ENCODE measurements at regions not wholly inside any gene's neighbourhood (a gene's known extent, or its start where the extent isn't known, plus 50 kb on each side); places are given as distances from the start of the nearest gene placed in this dataset.

DNA sequence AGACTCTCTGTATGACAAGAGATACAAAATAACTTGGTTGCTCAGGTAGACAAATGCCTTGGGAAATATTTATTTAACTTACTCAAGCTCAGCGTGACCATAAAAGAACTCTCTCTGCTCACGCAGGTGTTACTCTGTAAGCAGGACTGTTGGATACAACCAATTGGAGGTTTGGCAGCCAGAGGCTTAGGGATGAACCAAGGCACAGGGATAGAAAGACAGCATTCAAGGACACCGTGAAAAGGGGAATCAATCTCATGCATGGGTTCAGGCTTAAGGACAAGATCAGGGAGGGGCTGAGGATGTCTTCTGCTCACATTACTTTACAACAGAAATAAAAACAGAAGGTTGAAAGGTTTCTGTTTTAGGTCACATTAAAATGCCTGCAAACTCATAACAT is 389.0 kb upstream of the BRINP1 start (continued):
- TF ChIP-seq CEBPB (IDR thresholded peaks at IDR 0.05) (no peak), SMC3 (IDR thresholded peaks at IDR 0.05) (no peak), RCOR1 (IDR thresholded peaks at IDR 0.05; ENCODE audit: low read depth, low read length) (no peak), HDAC2 (IDR thresholded peaks at IDR 0.05) (no peak), CBX8 (IDR thresholded peaks at IDR 0.05) (no peak), ZSCAN20 (CRISPR knock-in tag; IDR thresholded peaks at IDR 0.05) (no peak)

GRCh38 chr9:119739476-119739875 is 370.2 kb upstream of the BRINP1 start:
- ChIA-PET CTCF (no interaction called here), POLR2A (no interaction called here)
- no peak for TF ChIP-seq HOXA7 (CRISPR knock-in tag; IDR thresholded peaks at IDR 0.05)
- no peak for TF ChIP-seq HOXB5 (CRISPR knock-in tag; IDR thresholded peaks at IDR 0.05)
- no peak for TF ChIP-seq TP53 (CRISPR knock-in tag; IDR thresholded peaks at IDR 0.05)
- TF ChIP-seq CEBPB (IDR thresholded peaks at IDR 0.05), result no peak
- TF ChIP-seq HEYL (CRISPR knock-in tag; IDR thresholded peaks at IDR 0.05), result no peak
- TF ChIP-seq GATA3 (IDR thresholded peaks at IDR 0.05; ENCODE audit: borderline replicate concordance), result no peak
- TF ChIP-seq HMGXB4 (CRISPR knock-in tag; IDR thresholded peaks at IDR 0.05; ENCODE audit: borderline replicate concordance), result no peak
- no peak for TF ChIP-seq KDM1A (IDR thresholded peaks at IDR 0.05; ENCODE audit: low read depth)
- TF ChIP-seq, protein P1, sequence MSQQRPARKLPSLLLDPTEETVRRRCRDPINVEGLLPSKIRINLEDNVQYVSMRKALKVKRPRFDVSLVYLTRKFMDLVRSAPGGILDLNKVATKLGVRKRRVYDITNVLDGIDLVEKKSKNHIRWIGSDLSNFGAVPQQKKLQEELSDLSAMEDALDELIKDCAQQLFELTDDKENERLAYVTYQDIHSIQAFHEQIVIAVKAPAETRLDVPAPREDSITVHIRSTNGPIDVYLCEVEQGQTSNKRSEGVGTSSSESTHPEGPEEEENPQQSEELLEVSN (IDR thresholded peaks at IDR 0.05; ENCODE audit: borderline replicate concordance, low read depth), result no peak
- TF ChIP-seq ESRRA (IDR thresholded peaks at IDR 0.05; ENCODE audit: borderline replicate concordance, low read length), result no peak
- no peak for TF ChIP-seq RAD21 (conservative IDR thresholded peaks at IDR 0.05 in 1 of 2, IDR thresholded peaks at IDR 0.05 in 1 of 2)
- no peak for TF ChIP-seq NFE2L2 (conservative IDR thresholded peaks at IDR 0.05; ENCODE audit: low read length)
- no peak for TF ChIP-seq MYC (IDR thresholded peaks at IDR 0.05; ENCODE audit: borderline replicate concordance, low read length)
- TF ChIP-seq BHLHE40 (IDR thresholded peaks at IDR 0.05; ENCODE audit: low read depth, low read length), result no peak
- no peak for TF ChIP-seq ZC3H11A (IDR thresholded peaks at IDR 0.05)
- no peak for TF ChIP-seq NPAS2 (CRISPR knock-in tag; IDR thresholded peaks at IDR 0.05; ENCODE audit: borderline replicate concordance)
- no peak for TF ChIP-seq CHD4 (IDR thresholded peaks at IDR 0.05; ENCODE audit: borderline replicate concordance)
- TF ChIP-seq MAZ (IDR thresholded peaks at IDR 0.05; ENCODE audit: borderline replicate concordance, low read depth, low read length), result no peak

DNA sequence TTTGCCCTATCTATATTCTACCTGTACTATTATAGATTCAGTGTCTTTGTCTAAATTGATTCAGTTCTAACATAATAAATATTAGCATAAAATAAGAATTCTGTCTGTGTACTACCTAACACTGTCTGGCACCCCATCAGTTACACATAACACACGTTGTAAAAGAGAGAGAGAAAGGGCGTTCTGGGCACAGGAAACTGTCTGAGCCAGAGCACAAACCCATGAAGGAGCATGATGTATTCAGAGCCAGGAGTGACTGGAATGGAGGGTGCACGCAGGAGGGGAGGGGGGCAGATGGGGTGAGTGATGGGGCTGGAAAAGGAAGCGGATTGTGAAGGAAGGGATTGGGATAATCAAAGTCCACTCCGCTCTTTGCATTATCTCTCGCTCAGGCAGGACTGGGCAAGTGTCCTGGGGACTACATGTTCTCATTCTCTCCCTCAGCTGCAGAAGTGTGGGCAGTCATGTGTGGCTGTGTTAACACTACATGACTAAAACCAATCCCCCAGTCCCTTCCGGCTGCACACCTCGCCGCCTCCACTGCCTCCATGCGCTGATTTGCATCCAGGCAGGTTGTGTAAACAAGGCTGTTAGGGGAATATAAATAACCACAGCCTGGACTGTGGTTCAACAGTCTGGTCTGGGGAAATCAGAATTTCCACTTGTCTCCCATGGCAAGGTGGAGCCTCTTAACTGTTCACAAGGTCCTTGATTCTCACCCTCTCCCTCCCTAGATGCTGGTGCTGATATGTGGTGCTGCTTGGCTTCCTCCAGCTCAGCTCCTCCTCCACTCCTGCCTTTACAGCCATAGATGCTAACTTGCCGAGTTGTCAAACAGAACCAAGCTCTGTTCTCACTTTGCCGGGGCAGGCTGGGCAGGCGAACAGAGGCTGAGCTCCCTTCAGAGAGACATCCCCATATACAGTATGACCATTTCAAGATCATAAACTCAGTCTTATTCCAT is 367.5 kb upstream of the BRINP1 start:
- Histone ChIP-seq H3K4me1 (no peaks in the 10 kb centered on the region), H3K4me3 (no peak overlapping the region), H3K9me3 (no peaks in the 10 kb centered on the region), H3K27ac (no peak overlapping the region), H3K4me2 (no peak overlapping the region)
- FAIRE-seq, result no peak
- no peak for TF ChIP-seq KDM5A (IDR thresholded peaks at IDR 0.05)
- TF ChIP-seq, protein P2, sequence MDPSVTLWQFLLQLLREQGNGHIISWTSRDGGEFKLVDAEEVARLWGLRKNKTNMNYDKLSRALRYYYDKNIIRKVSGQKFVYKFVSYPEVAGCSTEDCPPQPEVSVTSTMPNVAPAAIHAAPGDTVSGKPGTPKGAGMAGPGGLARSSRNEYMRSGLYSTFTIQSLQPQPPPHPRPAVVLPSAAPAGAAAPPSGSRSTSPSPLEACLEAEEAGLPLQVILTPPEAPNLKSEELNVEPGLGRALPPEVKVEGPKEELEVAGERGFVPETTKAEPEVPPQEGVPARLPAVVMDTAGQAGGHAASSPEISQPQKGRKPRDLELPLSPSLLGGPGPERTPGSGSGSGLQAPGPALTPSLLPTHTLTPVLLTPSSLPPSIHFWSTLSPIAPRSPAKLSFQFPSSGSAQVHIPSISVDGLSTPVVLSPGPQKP (IDR thresholded peaks at IDR 0.05; ENCODE audit: low read depth, low read length), result no peak
- no peak for TF ChIP-seq FOXS1 (CRISPR knock-in tag; IDR thresholded peaks at IDR 0.05)
- TF ChIP-seq MAZ (IDR thresholded peaks at IDR 0.05; ENCODE audit: borderline replicate concordance, low read depth, low read length), result no peak
- no peak for TF ChIP-seq CHD2 (IDR thresholded peaks at IDR 0.05; ENCODE audit: low read length, partially characterized antibody)
- no peak for TF ChIP-seq KDM1A (IDR thresholded peaks at IDR 0.05; ENCODE audit: low read depth)
- TF ChIP-seq NFE2L2 (conservative IDR thresholded peaks at IDR 0.05; ENCODE audit: low read length), result no peak
- TF ChIP-seq BHLHE40 (IDR thresholded peaks at IDR 0.05; ENCODE audit: low read depth, low read length), result no peak
- no peak for TF ChIP-seq TP53 (CRISPR knock-in tag; IDR thresholded peaks at IDR 0.05)
- TF ChIP-seq NPAS2 (CRISPR knock-in tag; IDR thresholded peaks at IDR 0.05; ENCODE audit: borderline replicate concordance), result no peak
- TF ChIP-seq, protein P3, sequence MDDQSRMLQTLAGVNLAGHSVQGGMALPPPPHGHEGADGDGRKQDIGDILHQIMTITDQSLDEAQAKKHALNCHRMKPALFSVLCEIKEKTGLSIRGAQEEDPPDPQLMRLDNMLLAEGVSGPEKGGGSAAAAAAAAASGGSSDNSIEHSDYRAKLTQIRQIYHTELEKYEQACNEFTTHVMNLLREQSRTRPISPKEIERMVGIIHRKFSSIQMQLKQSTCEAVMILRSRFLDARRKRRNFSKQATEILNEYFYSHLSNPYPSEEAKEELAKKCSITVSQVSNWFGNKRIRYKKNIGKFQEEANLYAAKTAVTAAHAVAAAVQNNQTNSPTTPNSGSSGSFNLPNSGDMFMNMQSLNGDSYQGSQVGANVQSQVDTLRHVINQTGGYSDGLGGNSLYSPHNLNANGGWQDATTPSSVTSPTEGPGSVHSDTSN (IDR thresholded peaks at IDR 0.05), result no peak
- TF ChIP-seq RNF2 (IDR thresholded peaks at IDR 0.05; ENCODE audit: borderline replicate concordance, low read depth), result no peak
- TF ChIP-seq RARB (CRISPR knock-in tag; IDR thresholded peaks at IDR 0.05), result no peak
- TF ChIP-seq EP300 (IDR thresholded peaks at IDR 0.05), result no peak
- ChIA-PET POLR2A (no interaction called here), CTCF (no interaction called here)
- DNase-seq (ENCODE audit: low read depth in 1 of 2, low spot score in 1 of 2), result no peak
- 10% methylated on average over 12 of the region's 13 CpGs for WGBS (ENCODE audit: missing lambda C conversion rate)
- ATAC-seq, result 0 out of 6 replicates have a peak, but pooled peaks of 1 of the 2 experiments have one; percentile 19

More at GRCh38 chr9:119739476-119739875, 370.2 kb upstream of the BRINP1 start:
- Histone ChIP-seq H3K9me3 (no peaks in the 10 kb centered on the region), H3K4me2 (no peak overlapping the region), H3K4me1 (no peaks in the 10 kb centered on the region), H3K4me3 (no peak overlapping the region), H3K27ac (no peak overlapping the region)
- FAIRE-seq, result no peak
- no peak for ATAC-seq
- WGBS (ENCODE audit: missing lambda C conversion rate), result 3% methylated on average over 2 of the region's 2 CpGs
- no peak for DNase-seq (ENCODE audit: low read depth in 1 of 2, low spot score in 1 of 2)

Measured in A549 (cell line).